ENCODE measurements at regions not wholly inside any gene's neighbourhood (a gene's known extent, or its start where the extent isn't known, plus 50 kb on each side); places are given as distances from the start of the nearest gene placed in this dataset.

DNA sequence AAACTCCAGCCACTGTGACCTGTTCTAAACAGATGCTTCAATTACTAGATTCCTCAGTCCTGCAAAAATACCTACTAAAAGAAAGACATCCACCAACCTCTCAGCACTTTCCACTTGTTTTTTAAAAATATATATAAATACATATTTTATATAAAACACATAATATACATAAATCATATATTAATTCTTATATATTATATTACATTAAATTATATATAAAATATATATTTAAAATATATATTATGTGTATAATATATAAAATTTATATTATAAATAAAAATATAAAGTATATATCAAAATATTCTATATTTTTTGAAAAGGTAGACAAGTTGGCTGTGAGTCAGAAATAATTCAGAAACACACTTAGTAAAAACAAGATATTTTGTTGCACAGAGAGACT is 2371.8 kb upstream of the ACO1 start:
- H3K27me3 ChIP-seq, result no peaks in the 10 kb centered on the region
- no peaks in the 10 kb centered on the region for H3K36me3 ChIP-seq
- TF ChIP-seq POLR2A (IDR thresholded peaks at IDR 0.05), result no peak
- TF ChIP-seq, protein P1, sequence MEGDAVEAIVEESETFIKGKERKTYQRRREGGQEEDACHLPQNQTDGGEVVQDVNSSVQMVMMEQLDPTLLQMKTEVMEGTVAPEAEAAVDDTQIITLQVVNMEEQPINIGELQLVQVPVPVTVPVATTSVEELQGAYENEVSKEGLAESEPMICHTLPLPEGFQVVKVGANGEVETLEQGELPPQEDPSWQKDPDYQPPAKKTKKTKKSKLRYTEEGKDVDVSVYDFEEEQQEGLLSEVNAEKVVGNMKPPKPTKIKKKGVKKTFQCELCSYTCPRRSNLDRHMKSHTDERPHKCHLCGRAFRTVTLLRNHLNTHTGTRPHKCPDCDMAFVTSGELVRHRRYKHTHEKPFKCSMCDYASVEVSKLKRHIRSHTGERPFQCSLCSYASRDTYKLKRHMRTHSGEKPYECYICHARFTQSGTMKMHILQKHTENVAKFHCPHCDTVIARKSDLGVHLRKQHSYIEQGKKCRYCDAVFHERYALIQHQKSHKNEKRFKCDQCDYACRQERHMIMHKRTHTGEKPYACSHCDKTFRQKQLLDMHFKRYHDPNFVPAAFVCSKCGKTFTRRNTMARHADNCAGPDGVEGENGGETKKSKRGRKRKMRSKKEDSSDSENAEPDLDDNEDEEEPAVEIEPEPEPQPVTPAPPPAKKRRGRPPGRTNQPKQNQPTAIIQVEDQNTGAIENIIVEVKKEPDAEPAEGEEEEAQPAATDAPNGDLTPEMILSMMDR (IDR thresholded peaks at IDR 0.05), result no peak
- DNase-seq, result no peak
- H3K4me1 ChIP-seq, result no peaks in the 10 kb centered on the region
- no peak overlapping the region for H3K4me3 ChIP-seq (replicated peaks in 1 of 3)
- intact Hi-C loops (cut with DNase I), result no loop called here
- no peak overlapping the region for H3K27ac ChIP-seq
- H3K9me3 ChIP-seq, result no peaks in the 10 kb centered on the region

DNA sequence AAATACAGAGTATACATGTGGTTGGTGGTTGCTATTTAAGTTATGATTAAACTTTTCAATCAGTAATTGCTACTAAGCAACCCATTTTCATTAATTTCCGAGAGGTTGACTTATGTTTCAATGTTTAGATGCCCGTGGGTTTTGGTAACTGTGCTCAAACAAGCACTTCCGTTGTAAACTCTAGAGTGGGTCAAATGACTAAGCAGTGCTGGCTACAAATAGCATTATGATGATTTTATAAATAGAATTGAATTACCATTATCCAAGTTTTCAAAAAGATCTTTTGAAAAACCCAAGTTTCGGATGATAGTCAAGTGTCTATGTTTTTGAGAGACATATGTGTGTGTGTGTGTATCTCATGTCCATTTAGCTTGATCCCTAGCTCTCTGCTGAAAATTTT is 2369.4 kb upstream of the ACO1 start:
- 83 to 89% methylated on average over 4 of the region's 4 CpGs for WGBS, 2 donors
- no peaks in the 10 kb centered on the region for H3K36me3 ChIP-seq
- no peaks in the 10 kb centered on the region for H3K4me1 ChIP-seq
- no peak overlapping the region for H3K4me3 ChIP-seq (replicated peaks in 1 of 3)
- H3K9me3 ChIP-seq, result no peaks in the 10 kb centered on the region
- H3K27me3 ChIP-seq, result no peaks in the 10 kb centered on the region
- intact Hi-C loops (cut with DNase I), result no loop called here
- no peak overlapping the region for H3K27ac ChIP-seq
- DNase-seq, result no peak
- TF ChIP-seq POLR2A (IDR thresholded peaks at IDR 0.05), result no peak
- TF ChIP-seq, protein P1 (IDR thresholded peaks at IDR 0.05), result no peak

DNA sequence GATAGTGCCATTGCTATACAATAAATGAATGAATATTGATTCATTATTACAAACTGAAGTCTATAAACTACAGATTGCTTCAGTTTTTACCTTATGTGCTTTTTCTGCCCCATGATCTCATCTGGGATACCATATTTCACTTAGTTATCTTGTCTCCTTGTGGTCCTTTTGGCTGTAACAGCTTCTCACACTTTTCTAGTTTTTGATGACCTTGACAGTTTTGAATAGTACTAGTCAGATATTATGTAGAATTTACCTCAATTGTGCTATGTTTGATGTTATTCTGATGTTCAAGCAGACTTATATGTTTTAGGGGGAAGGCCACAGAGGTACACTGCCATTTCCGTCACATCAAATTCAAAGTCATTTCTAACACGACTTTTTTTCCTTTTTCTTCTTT is 2364.3 kb upstream of the ACO1 start:
- 76 to 88% methylated on average over 2 of the region's 2 CpGs for WGBS, 2 donors
- intact Hi-C loops (cut with DNase I), result no loop called here
- Histone ChIP-seq H3K4me1 (no peaks in the 10 kb centered on the region), H3K4me3 (replicated peaks in 1 of 3) (no peak overlapping the region), H3K9me3 (no peaks in the 10 kb centered on the region), H3K27me3 (no peaks in the 10 kb centered on the region), H3K36me3 (no peaks in the 10 kb centered on the region), H3K27ac (no peak overlapping the region)
- TF ChIP-seq POLR2A (IDR thresholded peaks at IDR 0.05), result no peak
- TF ChIP-seq, protein P1 (IDR thresholded peaks at IDR 0.05), result no peak
- DNase-seq, result no peak

DNA sequence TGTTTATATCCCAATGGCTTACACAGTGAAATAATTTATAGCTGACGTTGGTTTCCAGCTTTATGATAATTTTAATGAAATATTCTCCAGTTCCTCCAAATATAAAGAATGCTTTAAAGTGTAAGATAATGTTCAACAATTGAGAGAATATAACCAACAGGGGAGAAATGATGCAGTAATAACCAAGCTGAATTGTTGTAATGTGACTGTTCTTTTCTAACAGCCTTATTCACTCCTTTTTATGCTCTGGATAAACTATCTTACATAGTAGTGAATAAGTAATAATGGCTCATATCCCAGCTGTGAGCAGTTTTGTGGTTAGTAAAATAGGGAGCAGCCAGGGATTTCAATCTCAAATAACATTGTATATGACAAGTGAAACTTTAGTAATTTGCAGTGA is 2348.7 kb upstream of the ACO1 start:
- 55 to 76% methylated on average over 1 of the region's 1 CpG for WGBS, 2 donors
- no peak for TF ChIP-seq POLR2A (IDR thresholded peaks at IDR 0.05)
- TF ChIP-seq, protein P1 (IDR thresholded peaks at IDR 0.05), result no peak
- no peak for DNase-seq
- intact Hi-C loops (cut with DNase I), result no loop called here
- H3K36me3 ChIP-seq, result no peaks in the 10 kb centered on the region
- H3K9me3 ChIP-seq, result no peaks in the 10 kb centered on the region
- no peaks in the 10 kb centered on the region for H3K27me3 ChIP-seq
- no peak overlapping the region for H3K27ac ChIP-seq
- no peak overlapping the region for H3K4me3 ChIP-seq (replicated peaks in 1 of 3)
- H3K4me1 ChIP-seq, result no peaks in the 10 kb centered on the region

DNA sequence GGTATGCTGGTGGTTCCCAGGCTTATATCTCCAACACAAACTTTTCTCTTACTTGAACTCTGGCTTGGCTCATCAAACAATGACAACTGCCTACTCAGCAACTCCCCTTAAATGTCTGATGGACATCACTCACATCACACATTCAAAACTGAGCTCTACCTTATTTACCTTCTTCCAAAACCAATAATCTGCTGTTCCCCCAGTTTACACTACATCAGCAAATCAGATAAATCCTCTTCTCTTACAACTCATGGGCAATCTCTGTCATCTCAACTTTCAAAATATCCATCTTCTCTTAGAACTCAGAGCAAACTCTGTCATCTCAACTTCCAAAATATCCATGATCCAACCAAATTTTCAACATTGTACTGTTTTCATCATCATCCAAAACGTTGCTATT is 2347.9 kb upstream of the ACO1 start:
- Histone ChIP-seq H3K36me3 (no peaks in the 10 kb centered on the region), H3K9me3 (no peaks in the 10 kb centered on the region), H3K4me1 (no peaks in the 10 kb centered on the region), H3K27ac (no peak overlapping the region), H3K27me3 (no peaks in the 10 kb centered on the region), H3K4me3 (replicated peaks in 1 of 3) (no peak overlapping the region)
- no peak for DNase-seq
- no peak for TF ChIP-seq POLR2A (IDR thresholded peaks at IDR 0.05)
- TF ChIP-seq, protein P1 (IDR thresholded peaks at IDR 0.05), result no peak
- WGBS, 2 donors, result 73 to 81% methylated on average over 1 of the region's 1 CpG
- intact Hi-C loops (cut with DNase I), result no loop called here

Measured in thyroid gland (tissue), 4 donors.